Spinal cord (tissue), 9 donors: ENCODE measurements at regions not wholly inside any gene's neighbourhood (a gene's known extent, or its start where the extent isn't known, plus 50 kb on each side); places are given as distances from the start of the nearest gene placed in this dataset.

Source experiments
- DNase-seq, 6 donors: peaks; one replicate each; pipeline versions ENCODE4 v3.0.0 to v3.0.0-alpha.2; 2013 to 2015; ENCODE audit warnings: low spot score in 6 of 6, low read depth in 4 of 6
- H3K27ac ChIP-seq: one replicate; pipeline ENCODE4 v1.5.1; 2013; ENCODE audit warnings: low read depth, low read length, control low read depth
- H3K27me3 ChIP-seq: one replicate; pipeline ENCODE4 v1.6.1; 2013; ENCODE audit warnings: low read length; ENCODE audit not compliant: control insufficient read depth, insufficient read depth
- H3K36me3 ChIP-seq: one replicate; pipeline ENCODE4 v1.6.1; 2013; ENCODE audit warnings: low read length; ENCODE audit not compliant: control insufficient read depth, insufficient read depth
- H3K4me1 ChIP-seq: one replicate; pipeline ENCODE4 v1.6.1; 2013; ENCODE audit warnings: low read length; ENCODE audit not compliant: control insufficient read depth, insufficient read depth
- H3K4me3 ChIP-seq: one replicate; pipeline ENCODE4 v1.5.1; 2013; ENCODE audit warnings: low read depth, low read length, control low read depth
- H3K9me3 ChIP-seq: one replicate; pipeline ENCODE4 v1.6.1; 2013; ENCODE audit warnings: low read length; ENCODE audit not compliant: control insufficient read depth, insufficient read depth
- WGBS: methylation state at CpG from one replicate; pipeline ENCODE4 v1.1.5; 2013; ENCODE audit warnings: missing lambda C conversion rate; ENCODE audit not compliant: insufficient coverage; 5-methylcytosine and 5-hydroxymethylcytosine counted together
- donor health status: healthy.

DNA sequence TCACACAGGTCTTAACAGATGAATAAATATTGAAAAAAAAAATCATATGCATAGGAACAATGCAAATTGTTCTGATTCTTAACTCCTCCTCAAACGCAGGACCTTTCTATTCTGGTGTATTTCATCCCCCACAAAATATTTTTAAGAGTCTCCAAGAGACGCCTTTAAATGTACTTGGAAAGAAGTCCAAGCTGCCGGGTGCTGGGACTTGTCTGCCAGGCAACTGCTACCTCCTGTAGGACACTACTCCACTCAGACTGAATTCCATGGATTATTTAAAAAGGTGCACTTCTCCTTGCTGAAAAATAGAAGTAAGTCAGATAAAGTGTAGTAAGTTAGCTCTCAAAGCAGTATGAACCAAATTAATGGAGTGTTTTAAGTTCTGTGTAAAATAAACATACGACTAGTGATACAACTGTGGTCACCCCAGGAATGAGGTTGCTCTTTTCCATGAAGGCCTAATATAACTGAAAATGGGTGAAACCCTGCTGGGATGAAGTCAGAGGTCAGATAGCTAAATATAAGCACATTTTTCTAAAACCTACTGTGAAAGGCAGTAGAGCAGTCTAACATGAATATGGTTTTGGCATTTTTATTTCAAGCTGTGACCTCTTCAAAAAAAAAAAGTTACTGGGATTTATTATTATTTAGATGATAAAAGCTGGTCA is 189.2 kb upstream of the PBX1 start:
- 67% methylated on average over 1 of the region's 4 CpGs for WGBS
- DNase-seq = peak in 2 of 6 donors; percentile 25 to 28
- Histone ChIP-seq H3K4me1 (no peaks in the 10 kb centered on the region), H3K4me3 (no peak overlapping the region), H3K27me3 (no peaks in the 10 kb centered on the region), H3K27ac (no peak overlapping the region), H3K9me3 (no peaks in the 10 kb centered on the region), H3K36me3 (no peaks in the 10 kb centered on the region)

DNA sequence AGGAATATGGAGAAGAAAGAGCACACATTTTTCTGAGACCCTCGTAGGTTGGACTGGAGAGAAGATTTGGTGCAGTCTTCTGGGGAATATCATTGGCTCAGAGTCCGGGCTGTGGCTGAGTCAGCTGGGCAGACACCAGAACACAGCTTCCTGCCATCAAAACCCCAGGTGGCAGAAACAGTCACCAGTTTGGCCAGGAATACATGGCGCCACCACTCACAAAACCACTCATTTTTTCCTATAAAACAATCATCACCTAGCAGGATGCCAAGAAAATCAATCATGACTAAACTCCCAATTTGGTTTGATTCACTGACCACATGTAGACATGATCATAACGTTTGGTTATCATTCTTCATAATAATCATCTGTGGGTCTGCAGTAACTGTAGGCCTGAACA is 178.1 kb upstream of the PBX1 start:
- H3K36me3 ChIP-seq = no peaks in the 10 kb centered on the region
- no peak overlapping the region for H3K4me3 ChIP-seq
- no peaks in the 10 kb centered on the region for H3K9me3 ChIP-seq
- WGBS = no CpG with 5 or more reads among the region's 4 CpGs
- H3K4me1 ChIP-seq = no peaks in the 10 kb centered on the region
- no peak overlapping the region for H3K27ac ChIP-seq
- no peaks in the 10 kb centered on the region for H3K27me3 ChIP-seq
- peak in 1 of 6 donors; percentile 4 for DNase-seq

DNA sequence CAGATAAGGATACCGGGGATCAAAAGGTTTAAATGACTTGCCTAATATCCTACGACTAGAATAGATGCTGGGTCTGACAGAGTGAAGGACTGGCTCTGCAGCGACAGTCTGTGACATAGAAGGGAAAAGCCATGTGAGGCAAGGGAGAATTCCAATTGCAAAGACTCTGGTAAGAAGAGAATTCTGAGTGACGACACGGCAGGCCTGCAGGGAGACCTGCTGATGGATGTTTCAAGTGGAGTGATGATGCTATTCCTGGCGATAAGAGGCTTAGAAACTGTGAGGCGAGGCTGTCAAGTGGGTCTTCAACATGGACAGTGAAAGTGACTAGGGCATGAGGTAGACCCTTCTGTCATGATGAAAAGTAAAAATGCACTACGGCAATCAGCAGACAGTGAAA is 176.6 kb upstream of the PBX1 start:
- 92% methylated on average over 6 of the region's 8 CpGs for WGBS
- Histone ChIP-seq H3K36me3 (no peaks in the 10 kb centered on the region), H3K4me1 (no peaks in the 10 kb centered on the region), H3K27ac (no peak overlapping the region), H3K9me3 (no peaks in the 10 kb centered on the region), H3K27me3 (no peaks in the 10 kb centered on the region), H3K4me3 (no peak overlapping the region)
- DNase-seq = no peak

DNA sequence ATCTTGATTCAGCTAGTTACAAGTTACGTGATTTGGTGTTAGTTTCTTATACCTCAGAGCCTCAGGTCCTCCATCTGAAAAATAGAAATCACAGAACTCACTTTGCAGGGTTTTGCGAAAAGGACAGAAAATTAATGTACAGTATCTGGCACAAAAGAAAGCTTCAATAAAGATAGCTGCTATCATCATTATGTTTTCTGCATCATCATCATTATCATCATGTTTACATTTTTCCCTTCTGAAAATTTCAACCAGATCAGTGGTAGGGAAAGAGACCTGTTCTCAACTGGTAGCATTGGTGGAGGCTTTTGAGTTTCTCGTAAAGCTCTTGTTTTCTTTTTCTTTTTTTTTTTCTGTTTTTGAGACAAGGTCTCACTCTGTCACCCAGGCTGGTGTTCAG is 174.7 kb upstream of the PBX1 start:
- H3K27ac ChIP-seq = no peak overlapping the region
- no peaks in the 10 kb centered on the region for H3K9me3 ChIP-seq
- WGBS = 89% methylated on average over 1 of the region's 3 CpGs
- H3K36me3 ChIP-seq = no peaks in the 10 kb centered on the region
- H3K4me3 ChIP-seq = no peak overlapping the region
- H3K27me3 ChIP-seq = no peaks in the 10 kb centered on the region
- DNase-seq = no peak
- H3K4me1 ChIP-seq = no peaks in the 10 kb centered on the region

DNA sequence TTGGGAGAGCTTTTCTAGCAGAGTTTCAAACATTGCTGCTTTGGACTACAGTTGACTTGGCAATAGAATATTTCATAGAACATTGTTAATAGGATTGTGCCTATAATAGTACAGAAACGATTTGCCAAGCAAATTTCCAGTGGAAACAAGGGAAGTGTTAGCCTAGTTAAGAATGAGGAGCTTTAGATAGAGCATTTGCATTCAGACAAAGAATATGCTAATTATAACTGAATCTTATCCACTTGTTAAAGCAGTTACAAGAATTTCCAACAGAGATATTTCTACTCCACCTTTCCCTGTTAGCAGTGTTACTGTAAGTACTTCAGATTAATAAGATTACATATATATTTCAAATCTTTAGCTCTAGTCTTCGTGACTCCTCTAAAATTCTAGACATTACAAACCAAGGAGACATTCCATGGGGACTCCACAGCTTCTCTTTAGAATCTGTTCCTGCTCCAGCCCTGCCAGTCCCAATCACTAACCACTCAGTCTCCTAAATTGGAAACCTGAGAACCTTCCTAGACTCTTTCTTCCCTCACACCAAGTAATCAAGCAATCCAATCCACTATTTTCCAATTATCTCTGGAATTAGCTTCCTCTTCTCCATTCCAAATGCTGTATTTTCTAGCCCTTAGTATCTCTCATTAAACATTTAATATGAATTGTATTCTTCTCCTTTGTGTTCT is 141.8 kb upstream of the PBX1 start:
- no peak overlapping the region for H3K27ac ChIP-seq
- DNase-seq = peak in 2 of 6 donors; percentile 7 to 30
- H3K36me3 ChIP-seq = no peaks in the 10 kb centered on the region
- 69% methylated on average over 1 of the region's 2 CpGs for WGBS
- no peaks in the 10 kb centered on the region for H3K27me3 ChIP-seq
- no peaks in the 10 kb centered on the region for H3K4me1 ChIP-seq
- no peak overlapping the region for H3K4me3 ChIP-seq
- no peaks in the 10 kb centered on the region for H3K9me3 ChIP-seq

DNA sequence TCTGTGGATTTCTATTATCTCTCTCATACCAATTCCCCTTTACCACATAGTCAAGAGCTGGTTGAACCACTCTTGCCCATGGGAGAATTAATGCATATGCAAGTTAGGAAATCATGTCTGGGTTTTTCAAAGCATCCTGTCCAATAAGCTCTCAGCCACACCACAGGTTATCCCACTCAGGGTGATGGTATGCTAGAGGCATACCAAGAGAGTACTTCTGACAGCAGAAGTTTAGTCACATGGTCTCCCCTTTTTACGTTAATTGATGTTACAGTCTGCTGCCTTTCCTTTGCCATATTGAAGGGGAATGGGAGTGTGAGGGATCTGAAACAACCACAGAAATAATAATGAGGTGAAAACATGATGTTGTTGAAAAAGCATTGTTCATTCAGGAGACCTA is 135.8 kb upstream of the PBX1 start:
- H3K27me3 ChIP-seq = no peaks in the 10 kb centered on the region
- DNase-seq = no peak
- H3K4me1 ChIP-seq = no peaks in the 10 kb centered on the region
- no CpG with 5 or more reads among the region's 1 CpG for WGBS
- no peak overlapping the region for H3K4me3 ChIP-seq
- no peaks in the 10 kb centered on the region for H3K9me3 ChIP-seq
- H3K27ac ChIP-seq = no peak overlapping the region
- no peaks in the 10 kb centered on the region for H3K36me3 ChIP-seq

DNA sequence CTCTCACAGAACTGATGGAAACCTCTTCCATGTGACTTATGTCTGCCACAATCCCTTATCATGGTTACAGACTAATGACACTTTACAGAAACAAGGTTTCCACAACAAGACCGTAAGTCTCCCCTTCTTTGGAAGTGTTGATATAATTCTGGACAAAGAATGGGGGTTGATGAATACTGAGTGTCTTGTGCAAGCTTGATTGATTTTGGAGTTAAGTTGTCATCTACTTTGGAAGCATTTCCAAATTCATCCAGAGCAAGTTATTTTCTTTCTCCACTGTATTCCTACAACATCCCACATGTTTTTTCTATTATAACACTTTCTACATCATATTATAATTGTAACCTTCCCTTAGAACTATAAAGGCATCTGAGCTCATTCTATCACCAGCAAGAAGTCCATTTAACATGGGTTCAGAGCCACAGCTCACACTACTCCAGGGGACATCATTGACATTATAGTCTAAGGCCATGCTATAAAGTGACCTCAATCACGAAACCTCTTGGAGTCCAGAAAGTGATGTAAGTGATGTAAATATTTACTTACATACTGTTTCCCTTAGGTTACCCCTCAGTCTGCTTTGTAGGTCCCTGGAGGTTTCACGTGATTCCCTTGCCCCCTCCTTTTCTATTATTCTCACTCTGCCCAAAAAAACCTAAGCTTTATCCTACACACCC is 125.7 kb upstream of the PBX1 start:
- DNase-seq = no peak
- WGBS = 57% methylated on average over 1 of the region's 3 CpGs

DNA sequence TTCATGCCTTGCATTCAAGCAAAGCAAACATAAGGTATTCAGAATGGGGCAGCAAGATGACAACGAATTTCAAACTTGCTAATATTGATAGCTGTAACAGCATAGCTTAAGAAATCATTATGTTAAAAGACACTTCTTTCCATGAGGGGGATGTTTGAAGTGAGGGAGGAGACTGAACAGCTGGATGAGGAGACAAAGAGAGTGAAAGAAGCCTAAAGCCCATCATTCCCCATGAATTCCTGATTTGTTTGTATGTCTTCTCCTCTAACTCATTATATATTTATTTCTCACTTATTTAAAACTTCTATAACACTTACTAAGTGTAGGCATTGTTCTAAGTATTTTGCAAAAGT is 125.2 kb upstream of the PBX1 start:
- Histone ChIP-seq H3K36me3 (no peaks in the 10 kb centered on the region), H3K27me3 (no peaks in the 10 kb centered on the region), H3K4me1 (no peaks in the 10 kb centered on the region), H3K27ac (no peak overlapping the region), H3K9me3 (no peaks in the 10 kb centered on the region), H3K4me3 (no peak overlapping the region)
- no CpG with 5 or more reads among the region's 1 CpG for WGBS
- DNase-seq = no peak

More for the DNA sequence above, 125.7 kb upstream of the PBX1 start:
- H3K27ac ChIP-seq = no peak overlapping the region
- H3K4me1 ChIP-seq = no peaks in the 10 kb centered on the region
- no peaks in the 10 kb centered on the region for H3K9me3 ChIP-seq
- H3K4me3 ChIP-seq = no peak overlapping the region
- H3K27me3 ChIP-seq = no peaks in the 10 kb centered on the region
- H3K36me3 ChIP-seq = no peaks in the 10 kb centered on the region

DNA sequence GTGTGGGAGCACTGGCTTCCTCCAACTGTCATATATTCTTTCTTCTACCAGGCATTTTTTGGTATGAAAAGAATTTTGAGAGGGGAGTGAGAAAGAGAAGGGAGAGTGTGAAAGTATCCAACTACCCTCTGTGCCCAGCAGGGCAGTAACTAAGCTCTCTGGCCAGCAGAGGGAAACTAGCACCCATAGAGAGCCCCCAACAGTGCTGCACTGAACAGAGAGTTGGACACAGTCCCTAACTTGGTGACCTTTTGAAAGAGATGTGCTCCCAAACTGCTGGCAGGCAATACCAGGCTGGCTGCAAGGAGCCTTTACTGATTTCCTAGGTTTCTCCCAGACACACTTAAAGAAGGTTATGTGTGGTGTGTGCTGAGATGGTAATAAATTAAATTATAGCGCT is 118.8 kb upstream of the PBX1 start:
- H3K4me1 ChIP-seq = no peaks in the 10 kb centered on the region
- WGBS = no CpG with 5 or more reads among the region's 1 CpG
- DNase-seq = peak; percentile 26 to 85 (median 48)
- H3K27ac ChIP-seq = no peak overlapping the region
- H3K4me3 ChIP-seq = no peak overlapping the region
- no peaks in the 10 kb centered on the region for H3K9me3 ChIP-seq
- H3K36me3 ChIP-seq = no peaks in the 10 kb centered on the region
- H3K27me3 ChIP-seq = no peaks in the 10 kb centered on the region

DNA sequence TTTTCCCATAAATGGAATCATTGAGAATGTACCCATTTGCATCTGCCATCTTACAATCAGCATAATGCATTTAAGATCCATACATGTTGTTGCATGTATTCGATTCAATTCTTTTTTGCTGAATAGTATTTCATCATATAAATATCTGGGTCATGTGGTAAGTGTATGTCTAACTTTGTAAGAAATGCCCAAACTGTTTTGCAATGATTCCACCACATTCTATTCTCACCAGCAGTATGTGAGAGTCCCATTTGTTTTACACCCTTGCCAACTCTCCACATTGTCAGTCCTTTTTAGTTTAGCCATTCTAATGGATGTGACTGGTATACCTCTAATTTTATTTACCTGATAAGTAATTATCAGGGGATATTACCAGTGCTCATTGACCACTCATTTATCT is 115.8 kb upstream of the PBX1 start:
- Histone ChIP-seq H3K27ac (no peak overlapping the region), H3K36me3 (no peaks in the 10 kb centered on the region), H3K4me1 (no peaks in the 10 kb centered on the region), H3K4me3 (no peak overlapping the region), H3K9me3 (no peaks in the 10 kb centered on the region), H3K27me3 (no peaks in the 10 kb centered on the region)
- WGBS = no CpG with 5 or more reads among the region's 1 CpG
- DNase-seq = no peak
